Activated CD4-positive, alpha-beta T cell treated with anti-CD3 and anti-CD28 coated beads, Interleukin-2, amount 10 ng/mL, durations not matched to agents 24 days and 14 days (primary cell): ENCODE measurements at regions not wholly inside any gene's neighbourhood (a gene's known extent, or its start where the extent isn't known, plus 50 kb on each side); places are given as distances from the start of the nearest gene placed in this dataset.

ENCODE experiments used
- DNase-seq: peaks from one replicate; pipeline ENCODE4 v3.0.0; 2022
- H3K27ac Mint-ChIP-seq: one replicate; pipeline ENCODE4 v1.8.0; 2022; ENCODE audit warnings: mild to moderate bottlenecking, mixed read lengths
- H3K27me3 Mint-ChIP-seq: one replicate; pipeline ENCODE4 v1.8.0; 2022; ENCODE audit warnings: mixed read lengths
- H3K36me3 Mint-ChIP-seq: one replicate; pipeline ENCODE4 v1.8.0; 2022; ENCODE audit warnings: low read depth, mild to moderate bottlenecking, mixed read lengths
- H3K4me1 Mint-ChIP-seq: one replicate; pipeline ENCODE4 v1.8.0; 2021; ENCODE audit warnings: mixed read lengths
- H3K4me3 Mint-ChIP-seq: one replicate; pipeline ENCODE4 v1.8.0; 2022; ENCODE audit warnings: mild to moderate bottlenecking, moderate library complexity, mixed read lengths
- H3K9me3 Mint-ChIP-seq: one replicate; pipeline ENCODE4 v1.8.0; 2021; ENCODE audit warnings: mixed read lengths
- intact Hi-C: fragments of 100-400 bp; cut with micrococcal nuclease; formaldehyde crosslinking; loops from one replicate; pipeline ENCODE4 v1.15.1; 2023

- Mint-ChIP-seq H3K9me3 (no peaks in the 10 kb centered on the region), H3K4me3 (no peak overlapping the region), H3K27me3 (no peaks in the 10 kb centered on the region), H3K36me3 (peaks cover 51% of the 10 kb centered on the region), H3K4me1 (peaks cover 25% of the 10 kb centered on the region), H3K27ac (no peak overlapping the region)
- intact Hi-C loops = loop anchor here (10.0 kb wide), 1 partner anchor 118 kb away; no protein-coding TSS in a partner anchor
- DNase-seq = no peak
Observed at GRCh38 chr14:71712478-71712877, 219.8 kb upstream of the RGS6 start.

- H3K27ac Mint-ChIP-seq = no peak overlapping the region
- intact Hi-C loops = loop anchor here (10.0 kb wide), 1 partner anchor 118 kb away; no protein-coding TSS in a partner anchor
- H3K9me3 Mint-ChIP-seq = no peaks in the 10 kb centered on the region
- DNase-seq = no peak
- peaks cover 25% of the 10 kb centered on the region for H3K4me1 Mint-ChIP-seq
- H3K27me3 Mint-ChIP-seq = no peaks in the 10 kb centered on the region
- H3K36me3 Mint-ChIP-seq = peaks cover 54% of the 10 kb centered on the region
- H3K4me3 Mint-ChIP-seq = no peak overlapping the region
Observed at GRCh38 chr14:71713016-71713415, 219.2 kb upstream of the RGS6 start.

GRCh38 chr14:71713451-71713850, 218.8 kb upstream of the RGS6 start:
- H3K27ac Mint-ChIP-seq = no peak overlapping the region
- intact Hi-C loops = loop anchor here (10.0 kb wide), 1 partner anchor 119 kb away; no protein-coding TSS in a partner anchor
- H3K9me3 Mint-ChIP-seq = no peaks in the 10 kb centered on the region

GRCh38 chr14:71714225-71714624, 218.0 kb upstream of the RGS6 start:
- Mint-ChIP-seq H3K27me3 (no peaks in the 10 kb centered on the region), H3K4me1 (peaks cover 24% of the 10 kb centered on the region), H3K9me3 (no peaks in the 10 kb centered on the region), H3K36me3 (peaks cover 56% of the 10 kb centered on the region), H3K4me3 (no peak overlapping the region), H3K27ac (no peak overlapping the region)
- intact Hi-C loops = loop anchor here (10.0 kb wide), 1 partner anchor 119 kb away; no protein-coding TSS in a partner anchor
- DNase-seq = no peak

More at GRCh38 chr14:71713451-71713850, 218.8 kb upstream of the RGS6 start:
- Mint-ChIP-seq H3K27me3 (no peaks in the 10 kb centered on the region), H3K4me1 (peaks cover 25% of the 10 kb centered on the region), H3K36me3 (peaks cover 56% of the 10 kb centered on the region), H3K4me3 (no peak overlapping the region)
- no peak for DNase-seq

- H3K9me3 Mint-ChIP-seq = no peaks in the 10 kb centered on the region
- intact Hi-C loops = loop anchor here (10.0 kb wide), 1 partner anchor 121 kb away; no protein-coding TSS in a partner anchor
- no peak overlapping the region for H3K4me3 Mint-ChIP-seq
- no peaks in the 10 kb centered on the region for H3K27me3 Mint-ChIP-seq
- H3K36me3 Mint-ChIP-seq = peaks cover 55% of the 10 kb centered on the region
- DNase-seq = no peak
- peaks cover 19% of the 10 kb centered on the region for H3K4me1 Mint-ChIP-seq
- H3K27ac Mint-ChIP-seq = no peak overlapping the region
Observed at GRCh38 chr14:71716041-71716772, 216.0 kb upstream of the RGS6 start.

GRCh38 chr14:71720978-71721624, 211.1 kb upstream of the RGS6 start:
- intact Hi-C loops = no loop called here
- Mint-ChIP-seq H3K4me1 (peaks cover 13% of the 10 kb centered on the region), H3K9me3 (no peaks in the 10 kb centered on the region), H3K27me3 (no peaks in the 10 kb centered on the region), H3K27ac (no peak overlapping the region), H3K4me3 (no peak overlapping the region), H3K36me3 (peaks cover 51% of the 10 kb centered on the region)
- DNase-seq = peak; percentile 63

GRCh38 chr14:71721791-71722190, 210.4 kb upstream of the RGS6 start:
- H3K4me1 Mint-ChIP-seq = peaks cover 13% of the 10 kb centered on the region
- H3K4me3 Mint-ChIP-seq = no peak overlapping the region
- H3K36me3 Mint-ChIP-seq = peaks cover 47% of the 10 kb centered on the region
- no peaks in the 10 kb centered on the region for H3K27me3 Mint-ChIP-seq
- intact Hi-C loops = no loop called here
- H3K9me3 Mint-ChIP-seq = no peaks in the 10 kb centered on the region
- no peak overlapping the region for H3K27ac Mint-ChIP-seq
- DNase-seq = no peak

GRCh38 chr14:71722885-71723284, 209.3 kb upstream of the RGS6 start:
- intact Hi-C loops = no loop called here
- no peaks in the 10 kb centered on the region for H3K9me3 Mint-ChIP-seq
- H3K4me3 Mint-ChIP-seq = no peak overlapping the region
- H3K27me3 Mint-ChIP-seq = no peaks in the 10 kb centered on the region
- DNase-seq = no peak
- H3K27ac Mint-ChIP-seq = no peak overlapping the region
- peaks cover 43% of the 10 kb centered on the region for H3K36me3 Mint-ChIP-seq
- peaks cover 13% of the 10 kb centered on the region for H3K4me1 Mint-ChIP-seq

- H3K27me3 Mint-ChIP-seq = no peaks in the 10 kb centered on the region
- peaks cover 13% of the 10 kb centered on the region for H3K4me1 Mint-ChIP-seq
- H3K27ac Mint-ChIP-seq = no peak overlapping the region
- no peaks in the 10 kb centered on the region for H3K9me3 Mint-ChIP-seq
- DNase-seq = no peak
- H3K4me3 Mint-ChIP-seq = no peak overlapping the region
- intact Hi-C loops = no loop called here
- peaks cover 41% of the 10 kb centered on the region for H3K36me3 Mint-ChIP-seq
Observed at GRCh38 chr14:71725922-71726579, 206.2 kb upstream of the RGS6 start.

GRCh38 chr14:71726580-71727021, 205.6 kb upstream of the RGS6 start:
- no peaks in the 10 kb centered on the region for H3K27me3 Mint-ChIP-seq
- H3K4me3 Mint-ChIP-seq = no peak overlapping the region
- DNase-seq = no peak
- H3K9me3 Mint-ChIP-seq = no peaks in the 10 kb centered on the region
- peaks cover 45% of the 10 kb centered on the region for H3K36me3 Mint-ChIP-seq
- H3K4me1 Mint-ChIP-seq = peaks cover 13% of the 10 kb centered on the region
- no peak overlapping the region for H3K27ac Mint-ChIP-seq
- intact Hi-C loops = no loop called here

- H3K4me3 Mint-ChIP-seq = no peak overlapping the region
- peaks cover 11% of the 10 kb centered on the region for H3K4me1 Mint-ChIP-seq
- intact Hi-C loops = no loop called here
- no peak for DNase-seq
- H3K9me3 Mint-ChIP-seq = no peaks in the 10 kb centered on the region
- no peak overlapping the region for H3K27ac Mint-ChIP-seq
- H3K27me3 Mint-ChIP-seq = no peaks in the 10 kb centered on the region
- peaks cover 48% of the 10 kb centered on the region for H3K36me3 Mint-ChIP-seq
Observed at GRCh38 chr14:71728386-71728785, 203.8 kb upstream of the RGS6 start.

- no peak for DNase-seq
- Mint-ChIP-seq H3K4me3 (no peak overlapping the region), H3K4me1 (peaks cover 11% of the 10 kb centered on the region), H3K27me3 (no peaks in the 10 kb centered on the region), H3K27ac (no peak overlapping the region), H3K36me3 (peaks cover 49% of the 10 kb centered on the region), H3K9me3 (no peaks in the 10 kb centered on the region)
- intact Hi-C loops = no loop called here
Observed at GRCh38 chr14:71729596-71729995, 202.6 kb upstream of the RGS6 start.

GRCh38 chr14:71730471-71730870, 201.8 kb upstream of the RGS6 start:
- H3K4me3 Mint-ChIP-seq = no peak overlapping the region
- no peak overlapping the region for H3K27ac Mint-ChIP-seq
- no peaks in the 10 kb centered on the region for H3K9me3 Mint-ChIP-seq
- H3K27me3 Mint-ChIP-seq = no peaks in the 10 kb centered on the region
- no peak for DNase-seq
- intact Hi-C loops = no loop called here
- H3K4me1 Mint-ChIP-seq = peaks cover 7% of the 10 kb centered on the region
- H3K36me3 Mint-ChIP-seq = peaks cover 49% of the 10 kb centered on the region

GRCh38 chr14:71731096-71731495, 201.1 kb upstream of the RGS6 start:
- Mint-ChIP-seq H3K27me3 (no peaks in the 10 kb centered on the region), H3K4me1 (peaks cover 2% of the 10 kb centered on the region), H3K4me3 (no peak overlapping the region), H3K9me3 (no peaks in the 10 kb centered on the region), H3K27ac (no peak overlapping the region), H3K36me3 (peaks cover 52% of the 10 kb centered on the region)
- no peak for DNase-seq
- intact Hi-C loops = no loop called here
